NCI-H2227 (cell line): ENCODE measurements at regions not wholly inside any gene's neighbourhood (a gene's known extent, or its start where the extent isn't known, plus 50 kb on each side); places are given as distances from the start of the nearest gene placed in this dataset.

ENCODE experiments used
- DNase-seq: peaks from one replicate; lab custom pipeline; 2025; ENCODE audit not compliant: unreplicated experiment; lab: John Stamatoyannopoulos, UW

DNA sequence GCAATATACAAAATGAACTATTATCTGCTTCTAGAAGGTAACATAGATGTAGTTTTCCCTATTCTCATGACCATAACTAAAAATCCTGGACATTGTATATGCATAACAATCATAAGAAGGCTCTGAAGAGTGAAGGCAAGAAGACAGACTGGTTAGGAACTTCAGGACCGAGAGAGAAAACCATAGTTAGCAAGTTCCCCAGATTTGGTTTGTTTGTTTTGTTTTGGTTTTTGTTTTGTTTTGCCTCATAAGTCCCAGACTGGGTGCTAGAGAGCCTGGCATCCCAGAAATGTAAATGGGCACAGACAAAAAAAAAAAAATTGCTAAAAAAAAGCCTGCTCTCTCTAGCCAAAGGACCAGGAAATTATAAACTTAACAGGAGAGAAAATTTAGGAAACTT lies 192.2 kb upstream of the FBXO11 start:
- no peak for DNase-seq

- no peak for DNase-seq
These were observed 198.1 kb upstream of the FBXO11 start for GRCh38 chr2:48104418-48104817.

DNA sequence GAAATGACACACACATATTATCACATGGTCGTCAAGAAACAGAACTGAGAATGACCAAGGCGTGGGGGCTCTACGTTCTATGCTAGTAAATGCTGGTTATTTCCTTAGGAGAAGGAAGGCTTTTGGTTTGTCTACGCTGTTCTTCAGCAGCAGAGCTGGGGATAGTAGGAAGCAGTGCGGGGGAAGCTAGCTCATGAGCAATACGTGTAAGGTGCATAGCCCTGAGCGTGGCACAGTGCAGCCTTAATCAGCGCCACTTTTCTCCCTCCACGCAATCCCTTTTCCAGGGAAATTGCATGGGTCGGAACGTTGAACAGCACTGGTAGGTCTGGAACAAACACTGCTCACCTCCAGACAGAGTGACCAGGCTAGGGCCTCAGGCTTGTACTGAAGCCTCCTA lies 199.6 kb upstream of the FBXO11 start:
- DNase-seq = peak; percentile 47

GRCh38 chr2:48107326-48107925 lies 201.1 kb upstream of the FBXO11 start:
- no peak for DNase-seq

DNA sequence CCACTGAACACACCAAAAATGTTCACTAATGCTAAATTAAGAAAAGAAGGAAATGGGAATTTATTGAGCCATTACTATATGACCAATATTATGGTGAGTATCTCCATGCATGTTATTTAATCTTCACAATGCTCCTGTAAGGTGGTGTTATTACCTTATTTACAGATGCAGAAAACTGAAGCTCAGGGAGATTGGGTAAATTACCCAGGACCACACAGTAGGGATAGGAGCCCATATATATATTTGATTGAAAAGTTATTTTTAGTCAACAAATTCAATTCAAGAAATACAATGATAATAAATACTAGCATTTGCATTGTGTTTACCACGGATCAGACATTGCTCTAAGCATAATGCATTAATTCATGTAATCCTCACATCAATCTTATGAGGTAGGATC lies 202.2 kb upstream of the FBXO11 start:
- no peak for DNase-seq

- no peak for DNase-seq
These were observed 203.3 kb upstream of the FBXO11 start for GRCh38 chr2:48109491-48110204.

DNA sequence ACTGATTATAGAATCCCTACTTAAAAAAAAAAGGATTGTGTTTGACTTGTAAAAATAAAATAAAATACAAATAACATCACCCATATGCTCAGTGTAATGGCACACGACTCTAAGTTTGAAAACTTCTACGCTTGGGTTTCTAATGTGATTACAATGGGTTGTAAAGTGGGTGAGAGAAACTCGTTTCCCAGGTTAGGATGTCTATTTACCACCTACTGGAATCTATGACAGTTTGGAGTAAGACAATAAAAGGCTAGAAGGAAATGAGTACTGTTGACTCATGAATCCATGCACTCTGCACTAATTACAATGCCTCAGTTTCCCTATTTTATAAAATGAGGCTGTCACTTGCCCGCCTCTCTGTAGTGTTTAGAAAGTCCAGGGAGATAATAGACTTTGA lies 204.0 kb upstream of the FOXN2 start:
- DNase-seq = no peak

GRCh38 chr2:48112911-48113680 lies 201.4 kb upstream of the FOXN2 start:
- DNase-seq = no peak

GRCh38 chr2:48113767-48114166 lies 200.7 kb upstream of the FOXN2 start:
- DNase-seq = no peak

DNA sequence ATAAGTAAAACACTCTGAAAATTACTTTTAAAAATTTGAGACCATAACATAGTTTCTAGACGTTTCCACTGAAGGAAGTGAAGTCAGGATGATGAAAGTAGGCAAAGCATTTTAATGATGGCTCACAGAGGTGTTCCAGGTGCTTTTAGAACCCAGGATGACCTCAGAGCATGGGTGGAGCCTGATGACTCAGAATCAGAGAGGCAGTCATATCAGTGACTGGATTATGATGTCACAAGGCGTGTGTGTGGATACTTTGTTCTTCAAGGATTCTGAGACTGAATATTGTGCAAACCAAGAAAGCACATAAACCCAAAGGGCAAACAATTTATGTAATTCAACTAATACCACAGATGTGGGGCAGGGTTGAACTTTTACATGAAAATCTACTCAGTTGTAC lies 200.2 kb upstream of the FOXN2 start:
- DNase-seq = no peak

DNA sequence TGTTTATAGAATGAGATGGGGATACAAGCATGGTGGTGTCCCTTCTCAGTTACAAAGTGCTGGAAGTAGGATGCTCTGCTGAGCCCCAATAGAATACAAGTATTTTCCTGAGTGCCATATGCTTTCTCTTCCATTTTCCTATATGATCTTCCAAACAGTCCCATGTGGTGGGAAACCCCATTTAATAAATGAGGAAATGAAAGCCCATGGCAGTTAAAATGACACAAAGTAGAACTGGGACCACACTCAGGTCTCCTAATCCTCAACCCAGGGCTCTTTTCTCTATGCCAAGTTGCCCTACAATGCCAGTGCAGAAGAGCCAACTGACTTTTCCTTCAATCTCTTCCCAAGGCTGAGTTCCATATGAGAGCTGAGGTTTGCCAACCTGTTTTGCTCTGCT lies 198.0 kb upstream of the FOXN2 start:
- no peak for DNase-seq

DNA sequence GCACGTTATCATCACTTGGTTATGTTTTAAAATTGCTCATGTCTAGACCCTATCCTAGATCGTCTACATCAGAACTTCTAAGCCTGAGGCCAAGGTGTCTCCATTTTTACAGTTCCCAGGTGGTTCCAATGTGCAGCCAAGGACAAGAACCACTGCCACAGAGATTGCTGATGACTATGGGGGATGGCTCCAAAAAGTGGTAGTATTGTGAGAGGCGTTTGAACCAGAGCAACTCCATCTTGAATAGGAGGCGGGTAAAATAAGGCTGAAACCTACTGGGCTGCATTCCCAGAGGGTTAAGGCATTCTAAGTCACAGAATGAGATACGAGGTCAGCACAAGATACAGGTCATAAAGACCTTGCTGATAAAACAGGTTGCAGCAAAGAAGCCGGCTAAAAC lies 195.6 kb upstream of the FOXN2 start:
- no peak for DNase-seq

- no peak for DNase-seq
These were observed 194.4 kb upstream of the FOXN2 start for GRCh38 chr2:48120112-48120511.

DNA sequence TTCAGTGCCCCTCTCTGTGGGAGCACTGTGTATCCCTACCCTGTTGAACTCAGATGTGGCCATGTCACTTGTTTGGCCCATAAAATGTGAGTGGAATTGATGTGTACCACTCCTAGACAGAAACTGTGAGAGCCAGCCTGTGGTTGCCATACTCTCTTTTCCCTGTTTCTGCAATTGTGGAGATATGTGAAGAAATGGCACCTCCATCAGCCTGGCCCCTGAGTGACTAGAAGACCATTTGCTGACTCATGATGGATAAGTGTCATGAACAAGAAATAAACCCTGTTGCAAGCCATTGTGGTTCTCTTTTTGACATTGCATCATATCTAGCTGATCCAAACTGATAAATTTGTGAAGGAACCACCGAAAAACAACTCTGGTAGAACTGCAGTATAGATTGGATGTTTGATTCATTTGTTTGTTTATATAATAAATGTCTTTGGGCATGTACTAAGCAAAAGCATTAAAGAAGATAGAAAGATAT lies 193.7 kb upstream of the FOXN2 start:
- no peak for DNase-seq

DNA sequence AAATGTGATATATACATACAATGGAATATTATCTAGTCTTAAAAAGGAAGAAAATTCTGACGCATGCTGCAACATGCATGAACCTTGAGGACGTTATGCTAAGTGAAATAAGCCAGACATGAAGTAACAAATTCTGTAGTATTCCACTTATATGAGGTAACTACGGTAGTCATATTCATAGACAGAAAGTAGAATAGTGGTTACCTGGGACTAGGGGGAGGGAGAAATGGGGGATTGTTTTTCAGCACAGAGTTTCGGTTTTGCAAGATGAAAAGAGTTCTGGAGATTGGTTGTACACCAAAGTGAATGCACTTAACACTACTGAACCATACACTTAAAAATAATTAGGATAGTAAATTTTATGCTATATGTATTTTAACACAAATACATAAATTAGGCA lies 192.3 kb upstream of the FOXN2 start:
- DNase-seq = no peak

DNA sequence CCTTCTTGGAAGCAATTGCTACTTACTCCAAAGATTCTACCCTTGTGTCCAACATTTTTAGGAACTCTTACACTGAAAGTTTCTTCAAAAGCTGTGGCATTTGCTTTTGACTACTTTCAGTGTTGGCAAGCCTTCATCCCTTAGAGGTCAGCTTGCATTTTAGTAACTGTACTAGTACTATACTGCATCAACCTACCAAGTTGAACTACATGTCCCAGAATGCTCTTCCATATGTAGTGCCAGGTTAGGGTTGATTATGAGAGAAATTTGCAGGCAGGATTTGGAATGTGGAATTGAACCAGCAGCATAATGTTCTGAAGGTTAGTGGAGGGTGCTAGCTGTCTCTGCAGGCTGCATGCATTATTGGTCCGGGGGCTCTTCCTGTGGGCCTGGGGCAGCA lies 189.9 kb upstream of the FOXN2 start:
- no peak for DNase-seq

DNA sequence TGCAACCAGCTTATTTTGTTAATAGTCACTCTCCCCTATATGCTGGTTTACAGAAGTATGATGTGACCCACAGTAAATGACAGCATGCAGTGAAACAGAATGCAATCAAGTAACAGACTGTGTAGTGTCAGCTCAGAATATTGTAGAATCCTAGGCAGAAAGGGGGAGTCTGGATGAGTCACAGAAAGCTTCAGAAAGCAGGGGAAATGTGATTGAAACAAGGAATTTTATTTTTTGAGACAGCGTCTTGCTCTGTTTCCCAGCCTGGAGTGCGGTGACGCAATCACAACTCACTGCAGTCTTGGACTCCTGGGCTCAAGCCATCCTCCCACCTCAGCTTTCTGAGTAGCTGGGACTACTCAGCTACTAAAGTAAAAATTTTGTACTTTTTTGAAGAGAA lies 188.3 kb upstream of the FOXN2 start:
- DNase-seq = no peak

- DNase-seq = no peak
These were observed 186.8 kb upstream of the FOXN2 start for GRCh38 chr2:48127612-48128191.

GRCh38 chr2:48129293-48129950 lies 185.1 kb upstream of the FOXN2 start:
- DNase-seq = no peak

DNA sequence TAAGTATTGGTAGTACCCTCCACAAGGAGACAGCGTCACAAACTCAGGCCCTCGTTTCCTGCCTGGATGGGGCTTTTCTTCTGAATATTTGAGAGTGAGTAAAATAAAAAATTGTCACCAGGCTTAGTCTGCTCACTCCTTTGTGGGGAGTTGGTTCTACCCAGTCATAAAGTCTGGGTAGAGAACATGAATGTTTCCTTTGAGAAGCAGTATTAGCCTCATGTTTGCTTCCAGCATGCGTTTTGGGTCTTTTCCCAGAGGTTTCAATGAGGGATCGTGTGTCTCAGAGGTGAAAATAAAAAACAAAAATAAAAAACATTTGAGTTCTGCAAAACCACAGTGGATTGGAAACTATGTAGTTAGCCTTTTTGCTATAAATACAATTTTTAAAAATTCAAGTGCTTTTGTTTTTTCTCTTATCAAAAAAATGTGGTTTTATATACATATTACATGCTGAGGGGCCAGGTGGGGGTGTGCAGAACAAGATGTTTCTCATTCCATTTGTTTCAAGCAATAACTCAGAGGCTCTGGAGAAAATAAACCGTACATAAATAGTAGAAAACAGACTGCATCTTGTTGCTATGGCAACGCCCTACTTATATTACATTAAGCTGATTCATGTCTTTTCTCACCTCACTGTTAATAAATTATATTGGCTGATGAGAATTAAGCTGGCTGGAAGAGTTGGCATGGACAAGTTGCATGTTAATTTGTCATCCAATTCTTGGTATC lies 182.8 kb upstream of the FOXN2 start:
- peak; percentile 67 for DNase-seq

DNA sequence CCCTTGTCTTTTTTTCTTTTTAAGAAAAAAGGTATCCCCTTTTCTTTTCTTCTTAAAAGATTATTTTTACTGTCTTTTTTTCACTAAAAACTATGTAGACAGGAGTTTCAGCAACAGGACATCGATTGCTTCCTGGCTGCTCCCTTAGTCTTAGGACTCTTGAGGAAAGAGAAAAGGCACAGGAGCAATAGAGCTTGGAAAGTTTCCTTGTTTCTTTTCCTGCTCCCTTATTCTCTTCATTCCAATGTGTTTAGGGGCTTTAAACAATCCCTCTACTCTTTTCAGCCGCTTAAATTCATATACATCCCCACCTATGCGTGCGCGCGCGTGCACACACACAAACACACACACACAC lies 182.2 kb upstream of the FOXN2 start:
- no peak for DNase-seq
